ENCODE measurements at regions not wholly inside any gene's neighbourhood (a gene's known extent, or its start where the extent isn't known, plus 50 kb on each side); places are given as distances from the start of the nearest gene placed in this dataset.
"Not testable (repeated sequence)": the region's sequence is repeated elsewhere in the genome, so short reads cannot be mapped to it uniquely, and the experiment has no call there.

GRCh38 chr3:166975796-166976195 lies 404.3 kb downstream of the ZBBX start:
- not testable (repeated sequence) for TF ChIP-seq TBP (optimal IDR thresholded peaks at IDR 0.05; ENCODE audit: low read depth, low read length); SAFB2 (IDR thresholded peaks at IDR 0.05; ENCODE audit: borderline replicate concordance, low read depth, low read length, severe bottlenecking)

Data from K562 (cell line).